Occipital lobe (tissue), 1 donor: ENCODE measurements at regions not wholly inside any gene's neighbourhood (a gene's known extent, or its start where the extent isn't known, plus 50 kb on each side); places are given as distances from the start of the nearest gene placed in this dataset.

Experiments used
- DNase-seq: peaks from one replicate; lab custom pipeline; 2025; lab: John Stamatoyannopoulos, UW

- DNase-seq = no peak
Observed at GRCh38 chr10:108872854-108873253, 1050.5 kb downstream of the XPNPEP1 start.

DNA sequence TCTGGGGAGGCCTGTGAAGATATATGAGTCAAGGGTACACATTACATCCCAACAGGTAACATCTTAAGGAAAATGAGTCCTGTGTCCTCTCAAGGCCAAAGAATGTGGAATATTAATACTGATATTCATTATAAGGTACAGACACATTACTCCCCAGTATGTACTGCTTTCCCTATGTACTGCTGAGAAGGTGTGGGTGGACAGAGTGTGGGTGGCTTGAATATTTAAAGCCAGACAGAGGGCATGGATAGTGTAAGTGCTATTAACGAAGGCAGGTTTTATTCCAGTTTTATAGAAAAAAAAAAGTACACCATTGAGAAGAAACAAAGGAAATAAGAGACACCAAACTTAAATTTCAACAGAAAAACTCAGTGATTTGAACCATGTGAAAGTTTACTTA lies 1054.4 kb downstream of the XPNPEP1 start:
- DNase-seq = no peak

DNA sequence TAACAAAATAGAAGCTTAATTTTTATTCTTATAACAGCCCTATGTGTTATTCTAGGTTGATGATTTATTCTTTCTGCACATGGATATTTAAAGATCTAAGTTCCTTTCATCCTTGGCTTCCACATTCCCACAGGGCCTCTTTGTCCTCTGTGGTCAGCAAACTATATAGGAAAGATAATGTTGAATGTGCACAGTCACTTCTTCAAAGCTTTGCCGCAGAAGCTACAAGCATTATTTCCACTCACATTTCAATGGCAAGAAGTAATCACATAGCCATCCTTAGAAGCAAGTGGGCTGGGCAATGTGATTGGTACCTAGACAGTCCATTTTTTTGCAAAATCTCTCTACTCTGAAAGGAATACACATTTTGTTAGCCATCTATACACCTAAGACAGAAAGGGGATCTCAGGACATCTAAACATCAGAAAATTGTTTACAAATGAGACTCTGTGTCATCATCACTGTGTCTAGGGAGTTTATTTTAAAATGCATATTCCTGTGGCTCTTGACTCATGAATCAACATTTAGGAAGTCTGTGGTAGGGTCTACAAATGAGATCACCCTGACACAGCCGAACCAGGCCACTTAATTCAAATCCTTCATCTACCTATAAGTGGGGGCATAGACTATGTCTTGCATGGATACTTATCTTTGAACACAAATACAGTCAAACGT lies 1060.5 kb downstream of the XPNPEP1 start:
- DNase-seq = no peak

- DNase-seq = no peak
Observed at GRCh38 chr10:108861181-108861754, 1062.0 kb downstream of the XPNPEP1 start.

GRCh38 chr10:108852211-108852610 lies 1071.1 kb downstream of the XPNPEP1 start:
- no peak for DNase-seq

GRCh38 chr10:108850138-108850854 lies 1073.0 kb downstream of the XPNPEP1 start:
- DNase-seq = no peak

GRCh38 chr10:108849688-108850087 lies 1073.6 kb downstream of the XPNPEP1 start:
- DNase-seq = no peak

DNA sequence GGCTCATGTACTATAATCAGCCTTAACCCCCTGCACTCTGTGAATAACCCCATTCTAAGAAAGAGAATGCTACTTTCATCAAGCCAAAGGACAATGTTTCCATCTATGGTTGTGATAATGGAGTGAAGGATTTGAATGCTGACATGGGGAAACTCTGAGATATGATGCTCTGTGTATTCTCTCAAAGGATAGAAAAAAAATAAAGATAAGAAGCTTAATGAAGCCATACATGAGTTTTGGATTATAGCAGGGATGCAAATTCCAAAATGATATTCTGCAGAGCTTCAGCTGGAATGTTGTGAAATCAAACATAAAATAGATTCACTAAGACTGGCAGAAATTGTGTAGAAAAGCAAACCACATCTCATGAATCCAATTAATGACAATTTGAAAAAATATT lies 1074.1 kb downstream of the XPNPEP1 start:
- no peak for DNase-seq

DNA sequence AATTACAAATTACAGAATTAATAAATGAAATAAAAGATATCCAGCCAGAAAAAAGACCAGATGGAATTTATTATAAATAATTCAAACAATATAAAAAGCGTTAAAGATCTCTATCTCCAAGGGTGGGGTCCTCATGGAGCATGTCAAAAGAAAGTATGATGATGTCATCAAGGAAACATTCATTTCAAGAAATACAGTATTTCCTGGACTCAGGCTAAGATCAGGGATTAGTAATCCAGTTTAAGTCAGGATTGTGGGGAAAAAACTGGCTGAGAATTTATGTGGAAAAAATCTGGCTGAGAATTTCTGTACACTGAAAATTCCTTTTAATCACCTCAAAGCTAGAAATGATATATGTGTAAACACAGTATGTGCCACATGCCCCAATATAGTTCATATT lies 1075.3 kb downstream of the XPNPEP1 start:
- no peak for DNase-seq

DNA sequence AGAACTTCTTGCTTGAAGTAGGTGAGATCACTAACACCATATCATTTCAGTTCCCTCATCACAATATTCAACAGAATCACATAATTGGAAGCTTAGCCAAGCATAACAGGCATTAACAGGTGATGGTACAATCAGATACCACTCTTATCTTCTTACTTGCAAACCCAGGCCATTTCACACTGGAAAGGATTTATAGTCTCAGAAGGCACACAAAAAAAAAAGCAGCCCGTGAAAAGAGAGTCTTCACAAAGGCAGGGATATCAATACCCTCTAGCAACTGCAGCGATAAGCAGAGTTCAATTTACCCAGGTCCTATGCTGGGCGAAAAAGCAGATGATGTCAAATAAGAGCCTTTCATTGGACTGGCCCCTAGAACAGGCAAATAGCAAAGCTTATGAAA lies 1082.4 kb downstream of the XPNPEP1 start:
- DNase-seq = no peak

DNA sequence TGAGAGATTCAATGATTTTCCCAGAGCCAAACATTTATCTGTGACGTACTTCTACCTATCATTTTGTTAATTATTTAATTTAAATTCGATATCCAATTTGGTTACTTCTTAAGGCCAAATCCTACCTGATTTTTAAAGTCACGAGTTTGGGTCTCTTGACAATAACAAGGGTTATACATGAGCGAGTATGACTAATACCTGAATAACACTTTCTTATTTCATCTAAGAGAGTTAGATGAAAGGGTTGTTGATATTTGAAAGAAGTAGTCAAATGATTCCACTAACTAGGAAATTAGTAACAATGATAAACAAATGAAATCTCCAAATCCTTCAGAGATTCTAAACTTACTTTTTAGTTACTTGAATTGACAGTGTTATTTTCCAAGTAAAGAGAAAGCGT lies 1086.9 kb downstream of the XPNPEP1 start:
- DNase-seq = no peak

- no peak for DNase-seq
Observed at GRCh38 chr10:108822026-108822425, 1101.3 kb downstream of the XPNPEP1 start.

- no peak for DNase-seq
Observed at GRCh38 chr10:108819302-108819701, 1104.0 kb downstream of the XPNPEP1 start.

DNA sequence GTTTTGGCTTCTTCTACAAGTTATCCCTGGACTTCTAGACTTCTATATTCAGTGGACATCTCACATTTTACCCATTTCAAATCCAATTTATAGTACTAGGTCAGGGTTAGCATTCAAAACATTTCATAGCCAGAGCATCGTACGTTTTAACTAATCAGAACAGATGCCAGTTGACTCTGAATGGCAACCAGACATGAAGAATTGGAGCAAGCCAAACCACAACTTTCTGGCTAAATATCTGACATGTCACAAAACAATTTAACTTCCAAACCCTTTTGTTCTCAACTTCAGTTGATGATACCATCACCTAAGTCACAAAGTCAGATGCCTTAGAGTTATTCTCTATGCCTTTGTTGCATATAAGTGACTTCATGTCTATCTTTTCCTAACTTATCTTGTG lies 1105.7 kb downstream of the XPNPEP1 start:
- DNase-seq = no peak

GRCh38 chr10:108817135-108817534 lies 1106.2 kb downstream of the XPNPEP1 start:
- no peak for DNase-seq

DNA sequence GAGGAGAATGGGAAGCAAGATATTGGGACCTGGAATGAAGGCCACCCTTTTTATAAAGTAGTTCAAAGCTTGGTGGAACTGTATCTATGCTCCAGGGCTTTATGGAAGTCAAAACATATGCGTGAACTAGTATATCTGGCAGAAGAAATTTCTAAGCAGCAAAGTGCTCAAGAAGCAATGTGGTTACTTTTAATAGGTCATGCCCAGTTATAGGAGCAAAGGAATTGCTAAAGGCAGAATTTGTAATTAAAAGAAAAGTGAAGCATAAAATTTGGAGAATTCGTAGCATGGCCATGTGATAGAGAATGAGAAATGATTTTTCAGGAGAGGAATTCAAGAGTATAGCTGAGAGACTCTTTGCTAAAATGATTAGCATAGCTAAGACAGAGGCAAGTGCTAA lies 1110.4 kb downstream of the XPNPEP1 start:
- DNase-seq = no peak

GRCh38 chr10:108812296-108812695 lies 1111.0 kb downstream of the XPNPEP1 start:
- no peak for DNase-seq

DNA sequence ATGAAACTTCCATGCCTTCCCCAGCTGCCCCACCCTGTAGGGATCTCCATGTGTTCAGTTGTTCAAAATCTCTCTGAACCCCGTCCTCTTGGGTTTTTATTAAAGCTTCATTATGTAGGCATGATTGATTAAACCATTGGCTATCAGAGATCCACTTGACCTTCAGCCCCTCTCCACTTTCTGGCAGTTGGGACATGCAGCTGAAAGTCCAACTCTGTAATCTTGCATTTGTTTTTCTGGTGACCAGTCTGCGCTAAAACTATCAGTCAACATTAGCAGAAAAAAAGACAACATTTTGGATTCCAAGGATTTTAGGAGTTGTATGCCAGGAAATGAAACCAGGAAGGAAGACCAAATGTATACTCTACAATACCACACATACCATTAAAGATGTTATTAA lies 1115.1 kb downstream of the XPNPEP1 start:
- no peak for DNase-seq

DNA sequence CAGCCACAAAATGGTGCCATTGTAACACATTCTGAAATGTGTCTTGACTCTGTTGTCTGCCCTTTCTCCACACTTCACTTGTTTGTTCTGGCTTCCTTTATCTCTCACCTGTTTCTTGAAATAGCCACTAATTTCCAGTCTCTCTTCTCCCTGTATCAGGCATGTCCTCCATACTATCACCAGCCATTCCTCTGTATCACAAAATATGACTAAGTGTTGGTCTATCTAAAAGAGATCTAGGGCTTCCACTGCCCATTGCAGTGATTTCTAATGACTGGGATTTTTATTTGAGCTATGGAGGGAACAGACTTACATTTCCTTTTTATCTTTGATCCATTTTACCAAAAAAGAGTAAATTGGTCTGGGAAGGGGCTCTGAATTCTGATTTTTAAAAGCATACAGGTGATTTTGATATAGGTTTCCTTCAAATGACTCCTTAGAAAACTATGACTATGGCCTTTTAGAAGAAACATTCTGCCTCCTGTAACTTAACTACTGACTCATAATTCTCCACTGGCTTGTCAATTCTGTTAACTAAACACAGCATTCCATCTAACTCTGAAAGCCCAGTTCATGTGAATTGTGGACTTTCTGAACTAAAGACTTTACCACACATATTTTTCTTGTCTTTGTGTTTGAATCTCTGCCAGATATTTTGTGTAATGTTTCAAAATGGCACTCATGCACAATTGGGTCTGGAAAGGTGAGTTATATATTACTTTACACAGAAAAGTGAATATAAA lies 1121.4 kb downstream of the XPNPEP1 start:
- DNase-seq = no peak

- no peak for DNase-seq
Observed at GRCh38 chr10:108801220-108801619, 1122.1 kb downstream of the XPNPEP1 start.

DNA sequence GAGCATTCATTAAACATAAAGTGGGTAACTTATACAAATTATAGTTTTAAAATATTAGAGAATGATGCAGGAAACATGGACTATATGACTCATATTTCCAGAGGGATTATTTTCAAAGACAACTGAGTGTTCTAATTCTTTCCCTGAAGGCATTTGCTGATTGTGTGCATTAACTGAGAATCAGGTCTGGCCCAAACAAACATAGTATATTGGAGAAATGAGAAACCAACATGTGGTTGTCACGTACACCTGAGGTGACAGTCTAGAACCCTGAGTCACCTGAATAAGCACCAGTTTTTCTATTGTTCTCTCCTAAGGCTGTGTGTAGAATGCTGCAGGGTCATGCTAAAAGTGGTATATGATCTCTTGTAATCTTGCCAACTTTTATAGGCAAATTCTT lies 1125.7 kb downstream of the XPNPEP1 start:
- DNase-seq = no peak

DNA sequence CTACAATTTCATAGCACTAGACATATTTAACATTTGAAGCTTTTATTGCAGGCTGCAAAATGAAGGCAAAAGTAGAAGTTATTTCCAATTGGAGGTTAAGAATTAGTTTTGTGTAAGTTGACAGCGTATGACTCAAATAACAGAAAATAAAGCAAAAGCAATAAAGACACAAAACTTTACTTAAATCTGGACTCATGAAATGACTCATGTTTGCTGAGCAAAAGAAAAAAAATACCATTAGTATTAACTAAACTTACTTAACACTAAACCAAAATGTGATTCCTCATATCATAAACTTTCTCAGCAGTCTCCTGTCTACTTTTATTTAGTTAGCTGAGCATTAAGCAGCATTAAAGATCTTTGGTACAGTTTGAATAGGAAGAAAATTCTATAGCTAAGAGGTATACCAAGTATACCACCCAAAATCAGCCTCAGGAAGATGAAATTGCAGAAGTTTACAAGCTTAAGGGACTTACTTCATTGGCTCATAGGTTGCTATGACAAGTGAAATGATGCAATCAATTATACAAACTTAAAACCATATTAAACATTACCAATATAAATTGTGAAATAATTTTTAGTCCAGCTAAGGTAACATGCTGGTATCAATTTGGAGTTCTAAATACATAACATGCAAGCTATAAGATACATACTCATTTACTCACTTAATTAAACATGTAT lies 1131.4 kb downstream of the XPNPEP1 start:
- DNase-seq = no peak
